A673 (cell line): ENCODE measurements at regions not wholly inside any gene's neighbourhood (a gene's known extent, or its start where the extent isn't known, plus 50 kb on each side); places are given as distances from the start of the nearest gene placed in this dataset.

Experiments used
- CTCF ChIP-seq: fragments of 300-800, 200-600 bp; sonication (generic); conservative IDR thresholded peaks from 2 replicates; pipeline ENCODE4 v1.5.1; 2017; ENCODE audit warnings: low read depth, mild to moderate bottlenecking, antibody characterized with exemption, low read length, moderate library complexity, mixed read lengths
- EZH2 ChIP-seq: fragments of 200-600 bp; sonication (generic); IDR thresholded peaks from 2 replicates; pipeline ENCODE4 v1.6.1; 2017; ENCODE audit warnings: borderline replicate concordance, low read depth, mild to moderate bottlenecking, mixed read lengths, antibody characterized with exemption, low read length; ENCODE audit not compliant: poor library complexity, severe bottlenecking

GRCh38 chr14:38774162-38774561 lies 328.9 kb downstream of the SEC23A start:
- TF ChIP-seq CTCF: no peak
- TF ChIP-seq EZH2: no peak
